ENCODE measurements at regions not wholly inside any gene's neighbourhood (a gene's known extent, or its start where the extent isn't known, plus 50 kb on each side); places are given as distances from the start of the nearest gene placed in this dataset.
"Not testable (repeated sequence)": the region's sequence is repeated elsewhere in the genome, so short reads cannot be mapped to it uniquely, and the experiment has no call there.

- not testable (repeated sequence) for H3K27ac ChIP-seq (ENCODE audit: low read depth, low read length)
Measured at GRCh38 chr9:62808081-62808480, 1618.2 kb downstream of the SPATA31A7 start.

GRCh38 chr9:62810318-62810717 is 1620.5 kb downstream of the SPATA31A7 start:
- not testable (repeated sequence) for H3K9me3 ChIP-seq (ENCODE audit: control insufficient read depth in 1 of 2, low read length in 2 of 2); H3K4me3 ChIP-seq (ENCODE audit: low read depth in 1 of 2, low read length in 2 of 2); H3K27ac ChIP-seq (ENCODE audit: low read depth, low read length); H3K9ac ChIP-seq (ENCODE audit: low read depth in 1 of 2, low read length in 2 of 2); H3K36me3 ChIP-seq (ENCODE audit: control insufficient read depth in 1 of 2, insufficient read depth in 2 of 2, low read length in 2 of 2); H3K4me1 ChIP-seq (ENCODE audit: control insufficient read depth in 1 of 2, insufficient read depth in 2 of 2, low read length in 2 of 2); H3K27me3 ChIP-seq (ENCODE audit: control insufficient read depth in 1 of 2, insufficient read depth in 2 of 2, low read length in 2 of 2)

More at GRCh38 chr9:62808081-62808480, 1618.2 kb downstream of the SPATA31A7 start:
- not testable (repeated sequence) for H3K9me3 ChIP-seq (ENCODE audit: control insufficient read depth in 1 of 2, low read length in 2 of 2); H3K9ac ChIP-seq (ENCODE audit: low read depth in 1 of 2, low read length in 2 of 2); H3K4me1 ChIP-seq (ENCODE audit: control insufficient read depth in 1 of 2, insufficient read depth in 2 of 2, low read length in 2 of 2); H3K36me3 ChIP-seq (ENCODE audit: control insufficient read depth in 1 of 2, insufficient read depth in 2 of 2, low read length in 2 of 2); H3K27me3 ChIP-seq (ENCODE audit: control insufficient read depth in 1 of 2, insufficient read depth in 2 of 2, low read length in 2 of 2); H3K4me3 ChIP-seq (ENCODE audit: low read depth in 1 of 2, low read length in 2 of 2)

DNA sequence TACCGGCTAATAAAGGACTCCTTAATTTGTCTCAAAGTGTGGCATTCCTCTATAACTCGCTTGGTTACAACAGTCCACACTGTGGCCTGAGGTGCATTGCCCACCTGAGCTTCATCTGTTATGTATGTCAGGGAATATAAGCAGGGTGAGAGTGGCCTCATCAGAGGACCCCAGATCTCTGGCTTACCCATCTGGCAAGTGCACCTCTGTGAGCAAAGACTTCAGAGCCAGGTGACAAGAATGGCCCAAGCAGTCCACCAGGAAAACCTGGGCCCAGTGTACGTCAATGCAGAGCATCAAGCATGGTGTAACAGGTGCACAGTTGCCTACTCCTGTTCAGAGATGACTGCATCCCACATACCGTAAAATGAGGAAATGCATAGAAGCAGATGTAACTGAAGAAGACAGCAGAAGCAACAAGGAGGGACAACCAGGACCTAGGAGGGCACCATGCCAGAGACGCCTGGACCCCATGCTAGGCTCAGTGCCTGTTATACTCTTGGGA is 1621.0 kb downstream of the SPATA31A7 start:
- H3K9me3 ChIP-seq (ENCODE audit: control insufficient read depth in 1 of 2, low read length in 2 of 2); H3K36me3 ChIP-seq (ENCODE audit: control insufficient read depth in 1 of 2, insufficient read depth in 2 of 2, low read length in 2 of 2): not testable (repeated sequence)

DNA sequence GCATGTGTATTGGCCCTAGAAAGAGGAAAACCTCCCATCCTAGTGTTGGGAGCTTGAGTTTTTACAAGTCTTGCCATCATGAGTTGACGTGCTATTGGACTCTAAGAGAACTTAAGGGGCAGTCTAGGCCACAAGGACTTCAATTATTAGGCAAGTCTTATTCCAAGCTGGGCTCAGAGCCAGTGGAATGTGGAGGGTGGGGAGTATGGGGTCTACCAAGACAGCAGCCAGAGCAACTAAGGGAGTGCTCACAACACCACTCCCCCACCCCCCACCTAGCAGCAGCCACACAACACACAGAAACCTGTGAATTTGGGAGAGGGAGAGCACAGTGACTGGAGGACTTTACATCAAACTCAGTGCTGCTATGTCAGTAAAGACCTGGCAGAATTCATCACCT is 1625.6 kb downstream of the SPATA31A7 start:
- H3K27me3 ChIP-seq (ENCODE audit: control insufficient read depth in 1 of 2, insufficient read depth in 2 of 2, low read length in 2 of 2); H3K9ac ChIP-seq (ENCODE audit: low read depth in 1 of 2, low read length in 2 of 2); H3K4me3 ChIP-seq (ENCODE audit: low read depth in 1 of 2, low read length in 2 of 2); H3K9me3 ChIP-seq (ENCODE audit: control insufficient read depth in 1 of 2, low read length in 2 of 2); H3K4me1 ChIP-seq (ENCODE audit: control insufficient read depth in 1 of 2, insufficient read depth in 2 of 2, low read length in 2 of 2); H3K36me3 ChIP-seq (ENCODE audit: control insufficient read depth in 1 of 2, insufficient read depth in 2 of 2, low read length in 2 of 2); H3K27ac ChIP-seq (ENCODE audit: low read depth, low read length): not testable (repeated sequence)

More for the DNA sequence above, 1621.0 kb downstream of the SPATA31A7 start:
- H3K27ac ChIP-seq (ENCODE audit: low read depth, low read length); H3K9ac ChIP-seq (ENCODE audit: low read depth in 1 of 2, low read length in 2 of 2); H3K4me1 ChIP-seq (ENCODE audit: control insufficient read depth in 1 of 2, insufficient read depth in 2 of 2, low read length in 2 of 2); H3K27me3 ChIP-seq (ENCODE audit: control insufficient read depth in 1 of 2, insufficient read depth in 2 of 2, low read length in 2 of 2); H3K4me3 ChIP-seq (ENCODE audit: low read depth in 1 of 2, low read length in 2 of 2): not testable (repeated sequence)

- H3K27ac ChIP-seq (ENCODE audit: low read depth, low read length); H3K27me3 ChIP-seq (ENCODE audit: control insufficient read depth in 1 of 2, insufficient read depth in 2 of 2, low read length in 2 of 2); H3K4me1 ChIP-seq (ENCODE audit: control insufficient read depth in 1 of 2, insufficient read depth in 2 of 2, low read length in 2 of 2); H3K9me3 ChIP-seq (ENCODE audit: control insufficient read depth in 1 of 2, low read length in 2 of 2); H3K4me3 ChIP-seq (ENCODE audit: low read depth in 1 of 2, low read length in 2 of 2); H3K36me3 ChIP-seq (ENCODE audit: control insufficient read depth in 1 of 2, insufficient read depth in 2 of 2, low read length in 2 of 2); H3K9ac ChIP-seq (ENCODE audit: low read depth in 1 of 2, low read length in 2 of 2): not testable (repeated sequence)
Measured at GRCh38 chr9:62816331-62816730, 1626.5 kb downstream of the SPATA31A7 start.

- not testable (repeated sequence) for H3K9ac ChIP-seq (ENCODE audit: low read depth in 1 of 2, low read length in 2 of 2); H3K36me3 ChIP-seq (ENCODE audit: control insufficient read depth in 1 of 2, insufficient read depth in 2 of 2, low read length in 2 of 2); H3K9me3 ChIP-seq (ENCODE audit: control insufficient read depth in 1 of 2, low read length in 2 of 2); H3K27ac ChIP-seq (ENCODE audit: low read depth, low read length); H3K27me3 ChIP-seq (ENCODE audit: control insufficient read depth in 1 of 2, insufficient read depth in 2 of 2, low read length in 2 of 2); H3K4me3 ChIP-seq (ENCODE audit: low read depth in 1 of 2, low read length in 2 of 2); H3K4me1 ChIP-seq (ENCODE audit: control insufficient read depth in 1 of 2, insufficient read depth in 2 of 2, low read length in 2 of 2)
Measured at GRCh38 chr9:62817214-62817613, 1627.4 kb downstream of the SPATA31A7 start.

GRCh38 chr9:62822185-62822584 is 1632.3 kb downstream of the SPATA31A7 start:
- not testable (repeated sequence) for H3K4me3 ChIP-seq (ENCODE audit: low read depth in 1 of 2, low read length in 2 of 2); H3K27ac ChIP-seq (ENCODE audit: low read depth, low read length); H3K9me3 ChIP-seq (ENCODE audit: control insufficient read depth in 1 of 2, low read length in 2 of 2)

GRCh38 chr9:62827957-62828907 is 1638.4 kb downstream of the SPATA31A7 start:
- not testable (repeated sequence) for H3K9me3 ChIP-seq (ENCODE audit: control insufficient read depth in 1 of 2, low read length in 2 of 2); H3K4me3 ChIP-seq (ENCODE audit: low read depth in 1 of 2, low read length in 2 of 2); H3K27me3 ChIP-seq (ENCODE audit: control insufficient read depth in 1 of 2, insufficient read depth in 2 of 2, low read length in 2 of 2); H3K9ac ChIP-seq (ENCODE audit: low read depth in 1 of 2, low read length in 2 of 2); H3K36me3 ChIP-seq (ENCODE audit: control insufficient read depth in 1 of 2, insufficient read depth in 2 of 2, low read length in 2 of 2); H3K4me1 ChIP-seq (ENCODE audit: control insufficient read depth in 1 of 2, insufficient read depth in 2 of 2, low read length in 2 of 2); H3K27ac ChIP-seq (ENCODE audit: low read depth, low read length)

More at GRCh38 chr9:62822185-62822584, 1632.3 kb downstream of the SPATA31A7 start:
- not testable (repeated sequence) for H3K36me3 ChIP-seq (ENCODE audit: control insufficient read depth in 1 of 2, insufficient read depth in 2 of 2, low read length in 2 of 2); H3K9ac ChIP-seq (ENCODE audit: low read depth in 1 of 2, low read length in 2 of 2); H3K4me1 ChIP-seq (ENCODE audit: control insufficient read depth in 1 of 2, insufficient read depth in 2 of 2, low read length in 2 of 2); H3K27me3 ChIP-seq (ENCODE audit: control insufficient read depth in 1 of 2, insufficient read depth in 2 of 2, low read length in 2 of 2)

DNA sequence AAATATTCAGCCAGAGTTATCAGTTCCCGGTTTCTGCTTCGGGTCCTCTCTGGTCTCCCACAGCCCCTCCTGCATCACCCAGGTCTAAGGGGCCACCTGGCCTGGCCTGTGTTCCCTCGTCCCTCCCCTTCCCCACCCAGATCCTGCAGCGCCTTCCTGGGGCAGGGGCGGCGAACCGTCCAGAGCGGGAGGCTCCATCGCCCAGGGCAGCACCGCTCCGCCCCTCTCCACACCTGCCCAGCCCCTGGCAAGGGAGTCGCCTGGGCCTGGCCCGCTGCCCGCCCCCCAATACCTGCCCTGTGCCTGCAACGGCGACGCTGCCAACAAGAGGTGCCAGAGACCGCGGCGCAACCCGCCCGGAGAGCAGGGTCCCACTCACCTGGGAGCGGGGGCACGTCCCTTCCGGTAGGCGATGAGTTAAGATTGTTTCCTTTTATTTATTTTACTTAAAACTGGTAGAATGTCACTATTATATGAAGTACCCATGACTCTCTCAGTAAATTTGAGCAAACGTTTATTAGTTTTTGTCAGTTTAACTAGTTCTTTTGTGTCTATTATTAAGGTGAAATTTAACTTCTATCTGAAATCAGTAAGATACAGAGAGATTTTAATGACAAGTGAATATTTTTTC is 1641.1 kb downstream of the SPATA31A7 start:
- H3K27me3 ChIP-seq (ENCODE audit: control insufficient read depth in 1 of 2, insufficient read depth in 2 of 2, low read length in 2 of 2); H3K4me1 ChIP-seq (ENCODE audit: control insufficient read depth in 1 of 2, insufficient read depth in 2 of 2, low read length in 2 of 2); H3K4me3 ChIP-seq (ENCODE audit: low read depth in 1 of 2, low read length in 2 of 2); H3K9me3 ChIP-seq (ENCODE audit: control insufficient read depth in 1 of 2, low read length in 2 of 2); H3K36me3 ChIP-seq (ENCODE audit: control insufficient read depth in 1 of 2, insufficient read depth in 2 of 2, low read length in 2 of 2); H3K9ac ChIP-seq (ENCODE audit: low read depth in 1 of 2, low read length in 2 of 2); H3K27ac ChIP-seq (ENCODE audit: low read depth, low read length): not testable (repeated sequence)

GRCh38 chr9:62833323-62834200 is 1643.7 kb downstream of the SPATA31A7 start:
- not testable (repeated sequence) for H3K9me3 ChIP-seq (ENCODE audit: control insufficient read depth in 1 of 2, low read length in 2 of 2); H3K36me3 ChIP-seq (ENCODE audit: control insufficient read depth in 1 of 2, insufficient read depth in 2 of 2, low read length in 2 of 2); H3K9ac ChIP-seq (ENCODE audit: low read depth in 1 of 2, low read length in 2 of 2); H3K27me3 ChIP-seq (ENCODE audit: control insufficient read depth in 1 of 2, insufficient read depth in 2 of 2, low read length in 2 of 2); H3K27ac ChIP-seq (ENCODE audit: low read depth, low read length); H3K4me3 ChIP-seq (ENCODE audit: low read depth in 1 of 2, low read length in 2 of 2); H3K4me1 ChIP-seq (ENCODE audit: control insufficient read depth in 1 of 2, insufficient read depth in 2 of 2, low read length in 2 of 2)

Data from duodenal mucosa (tissue), 2 donors.